HG02981 (cell line): ENCODE measurements at regions not wholly inside any gene's neighbourhood (a gene's known extent, or its start where the extent isn't known, plus 50 kb on each side); places are given as distances from the start of the nearest gene placed in this dataset.

Experiments used
- ATAC-seq: cut with Tn5 transposase; IDR thresholded peaks from one replicate; pipeline ENCODE4 v1.9.1; 2021; ENCODE audit warnings: mild to moderate bottlenecking, moderate library complexity; ENCODE audit not compliant: unreplicated experiment

- ATAC-seq, result no peak
Observed at GRCh38 chr10:78866731-78867554, 201.8 kb upstream of the ZMIZ1 start.

- ATAC-seq, result no peak
Observed at GRCh38 chr10:78867555-78867939, 201.2 kb upstream of the ZMIZ1 start.

GRCh38 chr10:78868048-78868447 lies 200.7 kb upstream of the ZMIZ1 start:
- ATAC-seq, result no peak

- no peak for ATAC-seq
Observed at GRCh38 chr10:78868456-78868855, 200.3 kb upstream of the ZMIZ1 start.

- ATAC-seq, result no peak
Observed at GRCh38 chr10:78868861-78869260, 199.9 kb upstream of the ZMIZ1 start.

GRCh38 chr10:78869508-78870454 lies 199.0 kb upstream of the ZMIZ1 start:
- no peak for ATAC-seq

- ATAC-seq, result no peak
Observed at GRCh38 chr10:78870458-78870857, 198.3 kb upstream of the ZMIZ1 start.

- ATAC-seq, result no peak
Observed at GRCh38 chr10:78871796-78872195, 197.0 kb upstream of the ZMIZ1 start.

GRCh38 chr10:78873413-78873812 lies 195.4 kb upstream of the ZMIZ1 start:
- no peak for ATAC-seq

GRCh38 chr10:78875331-78875877 lies 193.4 kb upstream of the ZMIZ1 start:
- no peak for ATAC-seq

- ATAC-seq, result no peak
Observed at GRCh38 chr10:78875932-78876331, 192.8 kb upstream of the ZMIZ1 start.

- ATAC-seq, result no peak
Observed at GRCh38 chr10:78876449-78876848, 192.3 kb upstream of the ZMIZ1 start.

GRCh38 chr10:78879621-78880020 lies 189.1 kb upstream of the ZMIZ1 start:
- ATAC-seq, result no peak

GRCh38 chr10:78886129-78886528 lies 182.6 kb upstream of the ZMIZ1 start:
- ATAC-seq, result no peak

- no peak for ATAC-seq
Observed at GRCh38 chr10:78889536-78890063, 179.2 kb upstream of the ZMIZ1 start.

GRCh38 chr10:78890506-78890905 lies 178.3 kb upstream of the ZMIZ1 start:
- no peak for ATAC-seq

GRCh38 chr10:78891741-78892140 lies 177.0 kb upstream of the ZMIZ1 start:
- no peak for ATAC-seq

- no peak for ATAC-seq
Observed at GRCh38 chr10:78892338-78893176, 176.2 kb upstream of the ZMIZ1 start.

- no peak for ATAC-seq
Observed at GRCh38 chr10:78893217-78893616, 175.5 kb upstream of the ZMIZ1 start.

GRCh38 chr10:78894089-78894840 lies 174.5 kb upstream of the ZMIZ1 start:
- no peak for ATAC-seq
